SW480 (cell line): ENCODE measurements at regions not wholly inside any gene's neighbourhood (a gene's known extent, or its start where the extent isn't known, plus 50 kb on each side); places are given as distances from the start of the nearest gene placed in this dataset.

Experiments used
- DNase-seq: peaks from one replicate; pipeline ENCODE4 v3.0.0-alpha.2; 2016; ENCODE audit warnings: low spot score

DNA sequence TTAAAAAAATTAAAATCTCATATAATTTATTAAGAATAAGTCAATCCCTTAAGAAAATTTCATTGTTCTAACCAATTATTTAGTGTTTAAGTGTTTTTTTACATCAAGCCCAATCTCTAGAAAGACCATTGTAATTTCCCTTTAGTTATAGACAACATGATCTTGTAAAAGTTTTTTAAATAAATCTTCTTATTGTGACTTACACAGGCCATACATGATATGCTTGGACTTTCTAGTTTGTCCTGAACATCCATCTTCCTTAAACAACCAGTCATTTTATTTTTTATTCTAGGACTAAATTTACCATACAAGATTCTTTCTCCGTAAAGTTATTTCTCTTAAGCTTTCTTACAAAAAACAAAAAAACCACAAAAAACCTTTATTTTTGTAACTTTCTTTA, 126.5 kb upstream of the MAST4 start:
- DNase-seq, result no peak

DNA sequence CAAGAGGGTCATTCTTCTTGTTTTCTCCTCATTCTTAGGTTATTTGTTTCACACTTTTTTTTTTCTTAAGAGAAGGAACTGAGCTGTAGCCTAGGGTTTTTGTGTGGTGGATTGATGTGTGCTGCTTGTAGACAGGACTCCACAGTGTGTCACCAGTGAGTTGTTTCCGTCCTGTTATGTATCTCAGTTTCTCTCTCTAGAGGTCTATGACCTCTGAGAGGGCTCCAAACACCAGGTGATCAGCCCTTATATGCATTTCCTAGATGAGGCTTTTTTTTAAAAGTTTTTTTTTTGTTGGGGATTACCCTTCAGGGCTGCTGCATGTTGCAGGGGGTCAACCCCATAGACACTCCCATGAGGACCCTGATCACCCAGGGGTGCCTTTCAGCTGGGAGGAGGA, 124.2 kb upstream of the MAST4 start:
- DNase-seq, result no peak

- DNase-seq, result no peak
Measured at GRCh38 chr5:66475731-66476130, 120.5 kb upstream of the MAST4 start.

GRCh38 chr5:66477596-66477995, 118.6 kb upstream of the MAST4 start:
- DNase-seq, result no peak

GRCh38 chr5:66494437-66494836, 101.8 kb upstream of the MAST4 start:
- no peak for DNase-seq

- DNase-seq, result peak; percentile 5
Measured at GRCh38 chr5:66498791-66499207, 97.4 kb upstream of the MAST4 start.

GRCh38 chr5:66503203-66503789, 92.9 kb upstream of the MAST4 start:
- no peak for DNase-seq

DNA sequence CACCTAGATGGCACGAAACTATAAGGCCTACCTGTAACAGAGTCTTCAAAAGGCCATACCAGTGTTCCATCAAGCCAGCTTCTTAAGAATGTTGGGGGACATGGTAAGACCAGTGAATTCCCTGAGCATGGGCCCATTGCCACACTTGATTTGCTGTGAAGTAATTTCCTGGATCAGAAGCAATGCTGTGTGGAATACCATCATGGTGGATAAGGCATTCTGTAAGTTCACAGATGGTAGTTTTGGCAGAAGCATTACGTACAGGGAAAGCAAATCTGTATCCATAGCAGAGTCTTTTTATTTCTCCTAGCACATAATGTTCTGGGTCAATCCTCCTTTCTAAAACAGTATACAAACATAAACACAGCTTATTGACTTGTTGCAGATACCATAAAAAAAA, 89.1 kb upstream of the MAST4 start:
- no peak for DNase-seq

GRCh38 chr5:66511491-66511890, 84.7 kb upstream of the MAST4 start:
- DNase-seq, result no peak

GRCh38 chr5:66513130-66513529, 83.1 kb upstream of the MAST4 start:
- DNase-seq, result no peak

GRCh38 chr5:66515209-66515608, 81.0 kb upstream of the MAST4 start:
- no peak for DNase-seq

- no peak for DNase-seq
Measured at GRCh38 chr5:66516550-66516949, 79.6 kb upstream of the MAST4 start.

- DNase-seq, result no peak
Measured at GRCh38 chr5:66517351-66517750, 78.8 kb upstream of the MAST4 start.

GRCh38 chr5:66518052-66518451, 78.1 kb upstream of the MAST4 start:
- no peak for DNase-seq

DNA sequence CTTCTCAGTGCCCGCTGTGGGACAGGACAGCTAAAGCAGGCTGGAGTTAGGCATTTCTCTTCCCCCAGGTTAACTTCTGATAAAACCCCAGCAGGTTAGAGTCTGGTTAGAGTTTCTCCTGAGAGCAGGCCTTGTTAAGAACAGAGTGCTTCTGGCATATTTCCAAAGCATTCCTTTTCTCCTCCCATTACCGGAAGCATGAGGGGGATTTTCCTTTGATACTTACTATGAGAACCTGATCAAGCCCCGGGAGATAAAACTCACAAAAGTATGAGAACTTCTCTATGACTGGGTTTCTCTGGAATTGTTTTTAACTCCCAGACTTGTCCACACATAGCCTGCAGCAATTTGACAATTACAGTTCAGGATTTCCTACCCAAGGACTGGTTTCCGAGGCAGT, 77.4 kb upstream of the MAST4 start:
- DNase-seq, result no peak

DNA sequence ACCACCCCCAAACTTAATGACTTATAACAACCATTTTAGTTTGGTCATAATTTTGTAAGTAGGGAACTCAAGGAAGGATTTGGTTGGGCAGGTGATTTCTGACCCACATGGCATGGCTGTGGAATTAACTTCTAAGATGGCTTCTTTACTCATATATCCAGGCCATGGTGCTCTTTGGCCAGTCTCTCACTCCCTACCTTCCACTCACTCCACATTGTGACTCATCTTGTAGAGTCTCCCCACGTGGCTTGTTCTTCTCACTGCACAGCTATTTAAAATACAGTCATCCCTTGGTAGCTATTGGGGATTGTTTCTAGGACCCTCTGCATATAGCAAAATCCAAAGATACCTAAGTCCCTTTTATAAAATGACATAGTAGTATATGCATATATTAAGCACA, 76.6 kb upstream of the MAST4 start:
- DNase-seq, result no peak

GRCh38 chr5:66520854-66521253, 75.3 kb upstream of the MAST4 start:
- DNase-seq, result no peak

DNA sequence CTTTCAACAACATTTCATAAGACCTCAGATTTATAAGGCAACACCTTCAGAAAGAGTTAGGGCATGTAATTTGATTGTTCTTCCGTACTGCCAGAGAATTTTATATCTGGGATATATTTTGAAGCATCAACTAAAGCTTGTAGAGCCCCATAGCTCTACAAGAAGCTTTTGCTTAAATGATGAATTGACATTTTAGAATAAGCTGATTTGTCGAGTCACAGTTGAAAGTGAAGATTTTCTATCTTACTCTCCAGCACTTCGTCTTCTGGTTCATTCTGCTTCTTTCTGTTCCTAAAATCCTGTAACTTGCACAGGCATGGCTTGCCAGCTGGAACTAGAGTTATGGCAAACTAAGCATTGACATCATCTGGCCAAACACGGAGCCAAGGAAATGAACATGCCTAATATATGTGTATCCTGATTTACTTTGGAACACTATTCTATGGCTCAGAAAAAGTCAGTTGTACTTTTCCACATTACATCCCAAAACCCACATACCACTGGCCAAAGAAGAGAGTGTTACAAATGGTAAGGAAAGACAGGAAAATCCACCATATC, 68.6 kb upstream of the MAST4 start:
- no peak for DNase-seq

DNA sequence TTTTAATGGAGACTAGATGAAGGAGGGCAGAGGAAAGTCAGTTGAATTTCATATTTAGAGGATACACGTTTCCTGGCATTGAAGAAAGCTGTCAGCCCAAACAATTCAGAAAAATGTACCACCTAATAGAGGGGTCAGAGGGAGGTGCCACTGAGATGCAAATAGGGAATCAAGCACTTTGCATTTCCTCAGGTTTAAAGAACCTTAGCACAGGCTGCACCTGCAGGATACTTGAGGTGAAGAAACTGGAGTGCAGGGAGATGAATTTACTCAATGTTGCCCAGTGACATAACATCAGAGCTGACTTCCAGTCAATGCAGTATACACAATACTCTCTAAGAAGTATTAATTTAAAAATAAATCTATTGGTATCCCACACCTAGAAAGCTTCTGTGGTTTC, 67.0 kb upstream of the MAST4 start:
- DNase-seq, result no peak

DNA sequence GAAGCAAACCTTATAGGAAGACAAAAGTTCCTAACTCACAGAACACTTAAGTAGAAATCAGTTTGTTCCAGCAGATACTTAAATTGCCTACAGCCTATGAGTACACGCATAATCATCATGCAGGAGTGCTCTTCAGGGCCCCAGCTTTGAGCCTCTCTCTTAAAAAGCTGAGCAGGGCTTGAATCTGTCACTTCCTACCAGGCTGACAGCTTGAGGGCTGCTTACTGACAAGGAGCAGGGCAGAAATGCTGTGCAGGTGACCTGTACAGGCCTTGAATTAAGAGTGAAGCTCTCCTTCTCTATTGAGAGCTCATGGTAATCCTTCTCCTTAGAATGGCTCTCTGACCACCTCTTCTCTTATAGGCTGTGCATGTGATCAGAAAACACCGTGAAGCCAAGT, 66.5 kb upstream of the MAST4 start:
- no peak for DNase-seq

- no peak for DNase-seq
Measured at GRCh38 chr5:66538126-66538525, 58.1 kb upstream of the MAST4 start.

DNA sequence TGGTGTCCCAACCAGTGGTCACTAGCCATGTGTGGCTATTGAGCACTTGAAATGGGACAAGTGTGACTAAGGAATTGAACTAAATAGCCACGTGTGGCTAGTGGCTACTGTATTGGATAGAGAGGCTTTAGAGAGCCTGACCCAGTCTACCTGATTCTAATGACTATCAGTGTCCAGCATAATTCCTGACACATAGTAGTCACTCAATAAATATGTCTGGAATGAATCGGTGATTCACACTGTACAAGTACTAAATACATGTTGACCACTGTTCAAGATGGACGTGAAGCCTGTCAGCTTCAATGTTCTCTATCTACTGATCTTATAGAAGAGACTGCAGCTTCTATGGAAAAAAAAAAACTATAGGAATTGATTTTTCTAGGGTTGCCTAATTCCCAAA, 57.7 kb upstream of the MAST4 start:
- DNase-seq, result no peak

DNA sequence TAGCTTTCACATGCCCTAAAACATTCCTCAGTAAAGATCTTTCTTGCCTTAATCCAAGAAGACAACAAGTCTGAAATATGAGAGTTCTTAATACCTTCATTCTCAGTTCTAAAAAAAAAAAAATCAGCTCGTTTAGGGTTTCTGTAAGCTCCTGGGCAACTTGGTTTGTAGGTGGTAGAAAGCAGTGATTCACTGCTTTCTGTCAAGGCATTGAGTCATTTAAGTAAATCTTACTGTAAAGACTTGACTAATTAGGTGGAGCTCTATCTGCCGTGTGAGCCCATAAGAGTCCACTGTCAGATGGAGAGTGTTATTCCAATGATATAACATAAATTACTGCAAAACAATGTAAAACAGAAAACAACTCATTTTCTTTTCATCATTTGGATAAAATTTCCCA, 56.1 kb upstream of the MAST4 start:
- no peak for DNase-seq

- no peak for DNase-seq
Measured at GRCh38 chr5:66542711-66543110, 53.5 kb upstream of the MAST4 start.
